HG02763 (cell line): ENCODE measurements at regions not wholly inside any gene's neighbourhood (a gene's known extent, or its start where the extent isn't known, plus 50 kb on each side); places are given as distances from the start of the nearest gene placed in this dataset.

ENCODE experiments used
- ATAC-seq: cut with Tn5 transposase; IDR thresholded peaks from one replicate; pipeline ENCODE4 v1.9.1; 2021; ENCODE audit warnings: mild to moderate bottlenecking, moderate library complexity; ENCODE audit not compliant: unreplicated experiment

DNA sequence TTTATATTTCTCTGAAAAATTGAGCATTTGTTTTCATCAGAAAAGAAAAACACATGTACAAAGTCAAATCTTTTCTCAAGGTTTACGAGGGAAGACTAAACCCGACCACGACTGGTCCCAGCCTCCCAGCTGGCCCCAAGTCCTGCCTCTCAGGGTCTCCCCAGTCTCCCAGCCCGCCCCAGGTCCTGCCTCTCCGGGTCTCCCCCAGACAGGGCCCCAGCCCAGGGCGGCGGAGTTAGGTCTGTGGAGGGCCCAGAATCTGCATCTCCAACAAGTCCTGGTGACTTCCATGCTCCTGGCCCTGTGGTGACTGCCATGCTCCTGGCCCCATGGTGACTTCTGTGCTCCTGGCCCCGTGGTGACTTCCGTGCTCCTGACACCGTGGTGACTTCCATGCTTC lies 359.9 kb downstream of the IRX2 start:
- ATAC-seq = no peak

DNA sequence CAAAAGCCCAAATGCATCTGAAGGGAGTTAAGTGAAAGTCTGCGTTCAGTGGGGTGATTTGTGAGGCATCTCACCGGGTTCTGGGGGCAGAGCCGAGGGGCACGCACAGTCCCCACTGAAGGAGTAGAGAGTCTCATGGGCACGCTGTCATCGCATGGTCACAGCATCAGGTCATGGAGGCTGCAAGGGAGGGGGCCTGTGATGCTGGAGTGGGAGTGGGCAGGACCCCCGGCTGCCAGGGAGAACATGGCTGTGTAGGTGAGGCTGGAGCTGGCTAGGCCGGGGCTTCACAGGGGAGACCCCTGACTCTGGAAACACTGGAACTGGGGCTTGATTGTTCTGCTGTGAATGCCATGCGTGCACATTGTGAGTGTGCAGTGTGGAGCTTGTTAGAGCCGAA lies 360.5 kb downstream of the IRX2 start:
- ATAC-seq = no peak

DNA sequence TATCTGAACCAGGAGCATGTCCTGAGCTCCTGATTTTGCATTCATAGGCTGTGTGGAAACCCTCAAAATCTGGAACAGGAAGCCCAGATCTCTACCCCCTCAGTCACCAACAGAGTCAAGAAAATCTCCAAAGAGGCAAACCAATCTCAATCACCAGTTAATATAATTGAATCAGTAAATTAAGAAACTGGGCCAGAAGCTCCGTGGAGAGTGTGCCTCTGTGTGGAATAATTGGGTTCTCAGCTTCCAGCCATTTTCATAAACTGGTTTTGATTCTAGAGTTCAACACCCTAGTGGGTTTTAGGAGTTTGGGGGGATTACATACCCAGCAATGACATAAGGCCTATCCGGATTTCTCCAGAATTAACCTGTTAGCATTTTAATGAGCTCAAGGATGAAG lies 362.9 kb downstream of the IRX2 start:
- ATAC-seq = no peak

DNA sequence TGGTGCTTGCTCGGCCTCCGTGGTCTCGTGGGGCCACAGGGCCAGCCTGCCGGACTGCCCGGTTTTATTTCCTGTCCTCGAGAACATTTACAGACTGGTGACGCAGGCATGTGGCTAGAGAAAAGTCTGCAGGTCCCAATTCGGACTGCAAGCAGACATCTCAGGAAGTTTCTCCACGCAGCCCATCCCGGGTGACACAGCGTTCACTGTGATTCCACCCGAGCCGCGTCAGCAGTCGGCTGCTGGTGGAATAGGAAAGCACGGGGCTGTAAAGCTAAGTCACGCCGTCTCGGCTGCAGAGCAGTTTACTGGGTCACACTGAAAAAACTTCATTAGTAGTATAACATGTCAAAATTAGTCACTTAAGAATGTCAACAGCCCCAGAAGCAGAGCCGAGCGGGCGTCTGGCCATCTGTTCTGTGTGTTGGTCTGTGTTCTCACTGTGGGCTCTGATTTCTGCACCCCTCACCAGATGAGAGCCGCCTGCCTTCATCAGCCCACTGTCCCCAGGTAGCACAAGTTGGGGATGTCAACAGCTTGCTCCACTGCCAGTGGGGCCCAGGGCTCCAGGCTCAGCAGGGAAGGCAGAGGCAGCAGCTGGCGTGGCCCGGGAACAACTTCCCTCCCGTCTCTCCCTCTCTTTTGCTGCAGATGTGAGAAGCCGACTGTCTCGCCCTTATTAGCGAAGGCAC lies 363.7 kb downstream of the IRX2 start:
- ATAC-seq = no peak

DNA sequence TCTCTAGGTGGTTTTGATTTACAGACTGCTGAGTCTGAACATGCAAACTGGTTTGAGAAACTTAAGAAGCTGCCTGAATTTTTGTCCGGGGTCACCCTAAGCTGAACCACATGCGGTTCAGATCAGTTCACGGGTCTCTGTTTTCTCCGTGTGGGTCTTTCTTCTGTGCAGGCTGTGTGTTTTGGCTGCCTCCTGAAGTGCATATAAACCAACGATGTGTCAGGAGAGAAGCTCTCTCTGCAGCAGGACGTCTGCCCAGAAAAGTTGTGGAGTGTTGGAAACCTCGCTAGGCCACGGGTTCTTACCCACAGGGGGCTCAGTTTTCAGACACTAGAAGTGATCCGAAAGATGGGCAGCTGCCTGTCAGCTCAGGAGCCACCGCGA lies 364.2 kb downstream of the IRX2 start:
- ATAC-seq = no peak

DNA sequence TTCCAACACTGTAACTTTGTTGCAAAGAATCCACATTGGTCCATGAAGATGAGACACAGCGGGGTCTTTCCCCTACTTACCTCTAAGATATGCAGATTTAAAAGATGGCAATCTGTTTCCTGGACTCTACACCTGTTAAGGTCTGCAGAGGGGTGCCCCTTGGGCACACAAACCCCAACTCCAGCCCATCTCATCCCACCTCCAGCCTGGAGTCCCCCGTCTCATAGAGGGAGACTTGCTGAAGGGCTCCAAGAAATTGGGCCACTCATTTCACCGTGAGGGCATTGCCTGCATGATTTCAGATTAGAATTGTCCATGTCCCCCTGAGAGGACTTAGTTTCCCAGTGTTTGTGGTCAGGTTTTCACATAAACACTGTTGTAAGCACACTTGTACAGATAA lies 365.7 kb downstream of the IRX2 start:
- ATAC-seq = no peak

DNA sequence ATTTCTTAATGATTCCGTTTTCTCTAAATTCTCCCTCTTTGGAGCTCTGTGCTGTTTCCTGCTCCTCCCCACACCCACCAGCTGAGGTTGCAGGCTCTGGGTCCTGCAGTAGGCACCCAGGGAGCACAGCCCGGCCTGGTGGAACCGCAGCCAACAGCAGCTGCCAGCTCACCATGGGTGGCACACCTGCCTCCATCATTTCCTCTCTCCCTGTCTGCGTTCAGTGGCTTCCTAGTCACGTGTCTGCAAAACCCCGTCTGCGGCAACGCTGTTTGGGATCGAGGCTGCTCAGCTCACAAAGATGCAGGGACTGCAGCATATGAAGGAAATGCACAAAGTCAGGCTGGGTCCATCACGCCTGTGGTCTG lies 367.8 kb downstream of the IRX2 start:
- ATAC-seq = no peak

DNA sequence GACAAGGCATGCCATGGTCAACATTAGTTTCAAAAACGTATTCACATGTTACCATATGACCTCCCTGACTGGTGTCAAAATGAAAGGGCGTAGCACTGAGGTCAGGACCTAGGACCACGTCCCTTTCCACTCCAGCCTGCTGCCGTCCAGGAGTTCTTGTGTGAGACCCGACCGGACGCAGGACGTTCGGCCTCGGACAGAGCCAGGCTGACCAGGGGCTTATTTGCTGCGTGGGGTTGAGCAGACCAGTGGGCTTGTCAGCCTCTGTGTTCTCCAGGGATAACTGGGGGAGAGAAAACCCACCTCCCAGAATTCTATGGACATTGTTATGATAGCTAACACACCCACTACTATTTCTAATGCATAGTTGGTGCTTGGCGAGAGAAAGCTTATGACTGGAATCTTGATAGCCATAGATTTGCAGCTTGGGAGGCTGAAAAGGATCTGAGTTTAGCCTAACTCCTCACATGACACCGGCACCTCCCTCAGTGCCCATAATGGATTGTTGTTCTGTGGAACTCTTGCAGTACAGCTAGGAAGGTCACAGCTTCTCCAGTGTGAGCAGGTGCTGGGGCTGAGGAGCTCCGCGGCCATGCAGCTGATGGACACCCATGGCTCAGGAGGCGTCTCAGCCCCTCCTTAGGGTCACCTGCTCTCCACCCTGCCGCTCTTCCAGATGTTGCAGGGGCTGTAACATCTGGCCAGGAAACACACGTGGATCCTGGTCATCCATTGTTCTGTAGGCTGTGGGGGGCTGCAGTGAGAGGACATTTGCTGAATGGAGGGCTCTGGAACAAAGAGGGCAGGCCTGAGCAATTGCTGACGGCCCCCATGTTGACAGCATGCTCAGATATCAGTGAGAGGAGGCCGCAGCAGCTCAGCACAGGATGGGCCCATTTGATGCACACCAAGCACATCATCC lies 368.4 kb downstream of the IRX2 start:
- ATAC-seq = no peak

DNA sequence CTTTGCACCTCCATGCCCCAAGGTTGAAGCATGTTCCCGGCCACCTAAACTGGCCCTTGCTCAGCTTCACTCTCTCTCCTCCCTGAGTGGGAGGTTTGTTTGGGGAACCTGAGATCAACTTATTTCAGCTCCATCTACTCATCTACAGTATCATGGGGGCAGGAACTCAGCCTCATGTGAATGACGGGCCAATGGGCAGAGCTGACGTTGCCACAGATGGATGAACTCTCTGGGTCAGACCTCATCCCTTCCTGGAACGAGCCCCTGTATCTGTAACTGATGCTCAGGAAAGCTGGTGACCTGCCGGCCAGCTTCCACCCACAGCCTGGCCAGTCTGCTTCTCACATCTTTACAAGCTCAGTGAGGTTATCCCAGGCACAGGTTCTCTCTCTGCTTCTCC lies 369.6 kb downstream of the IRX2 start:
- ATAC-seq = no peak

DNA sequence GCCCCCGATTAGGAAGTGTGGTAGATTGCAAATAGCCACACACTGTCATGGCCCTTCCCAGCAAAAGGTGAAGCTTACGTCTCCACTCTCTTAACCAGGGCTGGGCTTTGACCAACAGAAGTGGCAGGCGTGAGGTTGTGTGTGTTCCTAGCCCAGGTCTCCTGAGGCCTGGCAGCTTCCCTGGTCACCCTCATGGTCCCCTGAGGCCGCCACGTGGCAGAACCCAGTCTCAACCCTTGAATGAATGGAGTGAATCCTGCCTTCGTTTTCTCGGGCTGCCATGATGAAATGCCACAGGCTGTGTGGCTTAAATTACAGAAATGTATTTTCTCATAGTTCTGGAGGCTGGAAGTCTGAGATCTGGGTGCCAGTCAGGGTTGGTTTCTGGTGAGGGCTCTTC lies 370.4 kb downstream of the IRX2 start:
- no peak for ATAC-seq

DNA sequence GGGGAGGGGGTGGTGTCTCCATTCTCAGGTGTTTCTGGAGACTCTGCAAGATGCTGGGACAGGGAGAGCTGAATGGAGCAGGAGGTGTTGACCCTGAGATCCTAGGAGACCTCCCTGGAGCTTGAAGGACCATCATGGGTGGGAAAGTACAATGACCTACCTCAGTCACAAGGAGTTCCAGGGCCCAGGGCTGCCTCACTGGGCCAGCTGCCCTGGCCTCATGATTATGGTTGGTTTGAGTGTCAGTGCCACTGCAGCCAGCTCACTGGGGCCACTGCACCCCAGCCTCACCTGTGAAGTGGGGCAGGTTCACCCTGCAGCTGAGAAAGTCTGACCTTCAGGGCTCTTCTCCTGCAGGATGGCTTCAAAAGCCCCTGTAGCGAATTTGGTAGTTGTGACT lies 372.5 kb downstream of the IRX2 start:
- ATAC-seq = no peak

DNA sequence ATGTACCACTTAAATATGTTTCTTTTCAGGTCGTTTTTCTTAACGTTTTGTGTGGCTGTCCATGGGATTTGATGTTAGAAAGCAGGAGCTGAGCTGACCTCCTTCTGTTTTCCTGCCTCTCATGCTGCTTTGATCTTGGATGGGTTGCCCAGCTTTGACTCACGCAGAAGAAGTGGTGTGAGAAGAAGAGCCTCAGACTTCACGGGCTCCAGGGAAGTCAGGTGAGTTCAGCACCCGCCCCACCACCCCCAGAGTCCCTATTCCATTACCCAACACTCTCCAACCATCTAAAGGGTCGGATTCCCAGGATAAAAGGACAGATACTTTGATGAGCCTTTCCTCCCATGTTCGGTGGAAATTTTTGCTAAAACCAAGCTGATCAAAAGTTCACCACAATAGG lies 373.4 kb downstream of the IRX2 start:
- no peak for ATAC-seq

DNA sequence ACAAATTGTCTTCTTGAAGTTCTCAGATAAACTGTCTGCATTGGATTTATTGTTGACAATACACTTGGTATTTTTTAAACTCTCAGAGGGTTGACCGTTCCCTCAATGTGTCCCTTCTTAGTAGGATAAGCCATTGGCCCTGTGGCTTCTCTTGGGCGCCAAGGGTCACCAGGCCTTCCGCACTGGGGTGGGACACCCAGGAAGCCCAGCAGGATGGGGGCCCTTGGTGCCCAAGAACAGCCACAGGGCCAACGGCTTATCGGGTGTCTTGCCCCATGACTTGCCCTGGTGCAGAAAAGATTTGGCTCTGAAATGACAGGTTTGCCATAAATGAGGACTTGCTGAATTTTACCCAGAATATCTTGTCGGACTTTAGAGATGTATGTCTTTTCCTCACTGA lies 375.0 kb downstream of the IRX2 start:
- no peak for ATAC-seq

DNA sequence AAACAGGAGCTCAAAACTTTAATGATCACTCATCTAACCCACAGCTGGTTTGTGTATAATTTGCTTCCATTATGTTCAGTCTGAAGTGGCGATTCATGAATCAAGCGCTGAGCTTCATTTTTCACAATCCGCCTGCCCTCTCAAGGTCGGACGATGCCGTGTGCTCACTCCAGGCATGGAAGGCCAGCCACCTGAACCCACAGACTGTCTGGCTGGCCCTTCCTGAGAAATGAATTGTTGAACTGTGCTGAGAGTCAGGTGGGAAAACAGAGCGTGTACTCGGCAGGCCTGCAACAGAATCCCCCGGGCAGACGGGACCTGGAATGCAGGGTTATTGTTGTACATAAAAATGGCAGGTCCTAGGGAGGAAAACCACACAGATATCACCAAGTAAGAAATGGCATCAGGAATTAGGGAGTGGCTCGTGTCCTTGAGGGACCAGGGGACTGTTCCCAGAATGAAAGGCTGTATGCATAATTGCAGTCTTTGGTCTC lies 375.7 kb downstream of the IRX2 start:
- ATAC-seq = no peak

DNA sequence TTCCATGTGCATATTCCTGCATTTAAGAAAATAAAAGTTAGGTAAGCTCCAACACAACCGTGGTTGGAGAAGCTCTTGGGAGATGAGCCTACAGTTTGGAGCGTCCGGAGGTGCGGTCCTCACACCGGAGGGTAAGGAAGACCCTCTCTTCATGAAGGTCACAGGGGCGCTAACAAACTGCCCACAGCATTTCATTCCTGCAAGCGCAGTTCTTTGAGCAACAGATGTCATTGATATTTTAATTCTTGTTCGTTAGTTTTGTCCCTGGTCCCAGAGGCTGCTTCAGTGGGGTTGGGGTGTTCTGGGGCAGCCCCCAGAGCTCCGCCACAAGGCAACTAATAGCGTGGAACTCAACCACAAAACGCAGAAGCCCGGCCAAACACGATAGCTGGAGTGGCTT lies 376.2 kb downstream of the IRX2 start:
- no peak for ATAC-seq

DNA sequence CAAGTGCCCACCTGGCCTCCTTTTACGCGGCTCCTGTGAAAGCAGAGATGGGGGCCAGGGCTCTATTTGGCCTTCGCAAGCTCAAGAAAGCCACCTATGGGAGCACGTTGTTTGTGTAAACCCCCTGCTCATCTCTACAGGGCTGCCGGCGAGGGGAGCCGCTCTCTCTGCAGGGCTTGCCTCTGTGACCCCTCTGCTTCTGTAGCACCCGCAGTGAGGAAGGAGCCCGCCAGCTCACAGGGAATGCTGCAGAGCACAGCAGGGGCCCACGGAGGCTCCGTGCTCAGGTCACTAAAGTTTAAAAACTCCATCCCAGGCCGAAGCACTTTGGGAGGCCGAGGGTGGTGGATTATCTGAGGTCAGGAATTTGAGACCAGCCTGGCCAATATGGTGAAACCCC lies 376.8 kb downstream of the IRX2 start:
- ATAC-seq = no peak

DNA sequence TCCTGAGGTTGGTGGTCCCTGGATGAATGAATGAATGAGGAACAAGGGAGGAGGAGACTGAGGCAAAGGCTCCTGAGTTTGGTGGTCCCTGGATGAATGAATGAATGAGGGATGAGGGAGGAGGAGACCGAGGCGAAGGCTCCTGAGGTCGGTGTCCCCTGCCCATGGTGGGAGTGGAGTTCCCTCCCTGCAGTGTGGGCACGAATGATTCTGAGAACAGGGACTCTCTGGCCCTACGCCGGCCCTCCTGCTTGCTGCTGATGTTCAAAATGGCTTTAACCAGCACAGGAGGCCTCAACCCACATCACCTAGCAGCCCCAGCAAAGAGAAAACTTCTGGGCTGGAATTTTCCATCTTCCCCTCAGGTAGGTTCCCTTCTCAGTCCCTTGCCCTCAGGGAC lies 377.8 kb downstream of the IRX2 start:
- no peak for ATAC-seq

DNA sequence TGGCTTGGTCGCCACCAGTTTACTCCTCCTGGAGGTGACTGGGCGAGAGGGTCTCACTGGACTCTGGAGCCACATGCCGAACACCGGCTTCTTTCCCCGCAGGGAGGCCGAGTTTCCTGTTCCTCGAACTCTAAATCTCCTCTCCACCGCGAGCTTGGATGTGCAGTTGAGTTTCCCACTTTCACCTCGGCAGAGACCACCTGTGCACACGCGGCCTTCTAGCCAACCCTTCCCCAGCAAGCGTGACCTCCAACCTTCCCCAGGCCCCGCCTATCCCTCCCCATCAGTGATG lies 380.1 kb downstream of the IRX2 start:
- ATAC-seq = no peak

DNA sequence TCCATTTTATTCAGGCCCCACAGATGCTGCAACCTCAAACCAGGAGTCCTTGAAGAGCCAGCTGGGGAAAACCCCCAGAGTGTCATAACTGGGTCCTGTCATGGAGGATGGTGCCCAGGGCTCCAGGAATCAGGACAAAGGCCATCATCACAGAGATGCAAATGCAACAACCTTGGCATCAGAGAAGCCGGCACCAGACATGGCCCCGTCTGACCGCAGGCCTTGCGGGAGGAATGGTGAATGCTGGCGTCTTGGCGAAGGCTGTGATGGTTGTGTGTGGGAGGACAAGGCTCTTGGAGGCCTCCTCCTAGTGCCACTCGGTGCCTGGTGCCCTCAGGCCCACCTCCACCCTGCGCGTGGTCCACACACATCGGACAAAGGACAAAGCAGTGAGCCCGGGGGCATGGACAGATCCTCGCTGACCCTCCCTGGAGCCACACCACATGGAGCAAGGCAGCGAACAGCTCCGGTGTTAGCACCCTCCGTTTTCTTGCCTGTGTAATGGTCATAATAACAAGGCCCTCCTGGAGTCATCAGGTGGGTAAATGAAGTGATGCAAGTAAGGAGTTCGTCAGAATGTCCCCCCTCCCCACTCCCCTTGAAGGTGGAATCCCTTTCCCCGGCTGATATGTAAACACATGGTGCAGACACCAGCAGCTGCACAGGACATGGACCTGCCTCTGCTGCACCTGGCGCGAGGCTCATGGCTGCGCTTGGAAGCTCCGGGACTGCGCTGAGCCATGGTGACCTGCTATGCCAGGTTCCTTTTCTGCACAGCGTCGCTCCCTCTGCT lies 380.7 kb downstream of the IRX2 start:
- ATAC-seq = no peak

DNA sequence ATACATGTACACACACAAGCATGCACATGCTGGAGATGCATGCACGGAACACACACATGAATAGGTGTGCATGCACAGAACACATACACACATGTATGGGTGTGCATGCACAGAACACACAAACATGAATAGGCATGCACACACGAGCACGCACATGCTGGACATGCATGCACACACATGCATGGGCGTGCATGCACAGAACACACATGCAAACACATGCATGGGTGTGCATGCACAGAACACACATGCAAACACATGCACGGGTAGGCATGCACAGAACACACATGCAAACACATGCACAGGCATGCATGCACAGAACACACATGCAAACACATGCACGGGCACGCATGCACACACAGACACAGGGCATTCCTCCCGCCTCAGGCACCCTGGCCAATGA lies 382.3 kb downstream of the IRX2 start:
- ATAC-seq = no peak

DNA sequence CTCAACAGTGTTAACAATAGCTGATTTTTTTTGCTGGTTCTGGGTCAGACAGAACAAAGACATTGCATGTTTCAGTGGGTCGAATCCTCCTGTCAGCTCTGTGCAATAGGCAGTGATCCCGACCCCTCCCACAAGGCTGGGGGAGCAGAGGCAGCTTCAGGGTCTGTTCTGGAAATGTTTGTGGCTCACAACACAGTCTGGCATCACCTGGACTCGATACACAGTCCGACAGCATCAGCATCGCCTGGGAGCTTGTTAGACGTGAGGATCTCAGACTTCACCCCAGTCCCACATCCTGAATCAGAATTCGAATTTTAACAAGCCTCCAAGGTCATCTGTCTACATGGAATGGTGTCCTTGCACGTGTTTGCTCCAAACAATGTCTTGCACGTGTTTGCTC lies 384.7 kb downstream of the IRX2 start:
- no peak for ATAC-seq

DNA sequence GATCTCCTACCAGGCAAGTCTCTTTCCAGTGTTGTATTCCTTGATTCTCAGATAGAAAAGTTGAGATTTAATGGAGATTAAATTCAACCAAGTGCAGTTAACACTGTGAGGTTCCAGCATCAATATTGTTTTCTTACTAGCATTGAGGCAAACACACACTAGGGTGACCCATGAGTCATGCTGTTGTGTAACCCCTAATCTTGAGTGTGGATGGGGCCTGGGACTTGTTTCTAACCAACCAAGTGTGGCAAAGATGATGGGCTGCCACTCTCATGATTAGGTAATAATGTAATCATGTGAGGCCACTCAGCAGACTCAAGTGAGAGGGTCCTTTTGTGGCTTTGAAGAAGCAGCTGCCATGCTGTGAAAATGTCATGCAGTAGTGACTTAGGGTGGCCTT lies 394.2 kb downstream of the IRX2 start:
- no peak for ATAC-seq
